HUDEP-2 (cell line): ENCODE measurements at regions not wholly inside any gene's neighbourhood (a gene's known extent, or its start where the extent isn't known, plus 50 kb on each side); places are given as distances from the start of the nearest gene placed in this dataset.
"Not testable (repeated sequence)": the region's sequence is repeated elsewhere in the genome, so short reads cannot be mapped to it uniquely, and the experiment has no call there.

Source experiments
- DNase-seq, 76 experiments: peaks; one replicate each; lab custom pipeline; 2025; ENCODE audit not compliant: unreplicated experiment in 76 of 76; lab: John Stamatoyannopoulos, UW

DNA sequence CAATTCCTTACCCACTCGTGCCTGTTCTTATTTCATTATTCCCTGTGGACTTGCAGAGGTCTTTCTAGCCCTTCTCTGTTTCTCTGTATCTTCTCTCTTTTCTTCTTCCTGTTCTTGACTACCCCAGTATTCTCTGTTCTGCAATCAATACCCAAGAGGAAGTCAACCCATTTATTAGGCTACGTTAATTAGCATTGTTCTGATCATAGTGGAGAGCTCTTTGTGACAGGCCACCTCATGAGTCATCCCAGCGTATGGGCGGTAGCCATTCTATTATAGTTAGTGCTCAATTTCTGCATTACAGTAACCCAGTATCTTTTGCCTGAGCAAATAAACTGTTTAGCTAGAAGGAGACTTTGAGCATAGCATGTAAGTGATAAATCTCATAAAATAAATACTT, 259.5 kb upstream of the GRM7 start:
- no peak for DNase-seq

DNA sequence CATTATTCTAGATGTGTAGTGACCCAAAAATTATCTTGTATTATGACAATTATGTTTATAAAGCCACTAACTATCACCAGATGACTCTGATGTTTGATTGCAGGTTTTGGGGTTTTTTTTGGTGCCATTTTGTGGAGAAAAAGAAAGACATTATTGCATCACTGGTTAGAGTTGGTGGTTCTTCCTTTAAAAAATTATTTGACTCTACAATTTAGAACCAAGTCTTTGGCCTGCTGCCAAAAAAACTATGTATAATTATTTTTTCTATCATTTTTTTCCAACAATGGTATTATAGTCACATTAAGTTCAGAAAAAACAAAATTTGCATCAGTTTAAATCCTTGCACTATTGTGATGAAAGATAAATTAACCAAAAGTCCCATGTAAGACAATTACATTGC, 258.6 kb upstream of the GRM7 start:
- no peak for DNase-seq

DNA sequence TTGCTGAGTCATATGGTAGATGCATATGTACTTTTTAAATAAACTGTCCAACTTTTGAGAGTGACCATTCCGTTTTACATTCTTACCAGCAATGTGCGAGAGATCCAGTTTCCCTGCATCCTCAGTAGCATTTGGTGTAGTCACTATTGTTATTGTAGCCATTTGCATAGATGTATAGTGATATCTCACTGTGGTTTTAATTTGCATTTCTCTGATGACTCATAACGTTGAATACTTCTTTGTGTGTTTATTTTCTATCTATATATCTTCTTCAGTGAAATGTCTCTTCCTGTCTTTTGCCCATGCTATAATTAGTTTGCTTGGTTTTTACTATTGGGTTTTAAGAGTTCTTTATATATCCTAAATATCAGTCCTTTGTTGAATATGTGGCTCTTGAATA, 255.7 kb upstream of the GRM7 start:
- no peak for DNase-seq

DNA sequence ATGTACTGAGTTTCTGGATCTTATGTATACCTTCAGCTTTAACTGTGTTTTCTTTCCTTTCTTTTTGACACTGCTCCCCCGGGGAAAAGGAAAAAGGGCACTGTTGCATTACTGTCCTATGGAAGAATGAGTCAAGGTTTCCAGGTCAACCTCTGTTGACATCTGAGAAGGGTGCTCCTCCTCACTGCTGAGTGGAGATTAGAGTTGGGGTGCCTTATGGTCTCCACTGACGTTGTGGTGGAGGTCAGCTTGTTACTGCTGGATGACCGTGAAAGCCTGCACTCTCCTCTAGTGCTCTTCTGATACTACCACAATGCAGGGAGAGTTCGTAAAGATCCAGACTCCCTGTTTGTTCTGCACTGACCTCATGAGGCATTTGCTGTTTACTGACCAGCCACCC, 252.1 kb upstream of the GRM7 start:
- no peak for DNase-seq

DNA sequence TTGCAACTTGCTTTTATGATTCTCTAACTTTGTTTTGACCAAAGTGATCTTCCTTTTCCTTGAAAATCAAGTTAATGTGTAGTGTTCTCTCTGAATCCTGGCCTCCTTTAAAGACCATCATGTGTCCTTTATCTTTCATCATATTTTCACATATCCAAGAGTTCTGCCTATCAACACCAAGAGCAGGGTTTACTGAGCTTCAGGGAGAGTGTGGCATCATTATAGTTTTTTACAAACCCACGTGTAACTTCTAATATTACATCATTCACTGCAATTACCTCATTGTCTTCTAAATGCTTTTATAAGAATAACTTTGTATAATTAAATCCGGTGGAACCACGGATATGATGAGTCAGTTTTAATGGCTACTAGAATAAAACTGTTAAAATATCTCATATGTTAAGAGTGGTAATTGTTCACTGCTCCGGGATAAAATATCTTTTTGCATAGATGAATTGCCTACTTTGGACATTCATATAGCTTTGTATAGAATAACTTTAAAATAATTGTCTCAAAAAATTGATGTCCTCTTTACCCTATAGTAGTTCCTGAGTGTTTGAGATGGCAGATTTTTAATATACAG, 248.8 kb upstream of the GRM7 start:
- no peak for DNase-seq

DNA sequence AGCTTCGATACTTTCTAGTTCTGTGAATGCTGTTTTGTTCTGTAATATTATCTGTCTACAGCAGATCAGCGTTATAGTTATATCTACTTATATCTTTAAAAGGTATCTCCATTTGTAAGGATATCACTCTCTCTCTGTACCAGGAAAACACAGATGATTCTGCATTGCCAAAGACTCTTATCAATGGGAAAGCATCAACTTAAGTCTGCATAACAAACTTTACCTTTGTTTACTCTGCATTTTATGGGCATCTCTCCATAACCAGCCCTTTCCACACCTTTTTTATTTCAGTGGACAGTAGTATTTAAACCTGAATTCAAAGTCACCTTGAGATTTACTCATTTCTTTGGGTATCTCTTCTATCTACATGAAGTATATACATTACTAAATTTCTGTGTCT, 238.7 kb upstream of the GRM7 start:
- no peak for DNase-seq

DNA sequence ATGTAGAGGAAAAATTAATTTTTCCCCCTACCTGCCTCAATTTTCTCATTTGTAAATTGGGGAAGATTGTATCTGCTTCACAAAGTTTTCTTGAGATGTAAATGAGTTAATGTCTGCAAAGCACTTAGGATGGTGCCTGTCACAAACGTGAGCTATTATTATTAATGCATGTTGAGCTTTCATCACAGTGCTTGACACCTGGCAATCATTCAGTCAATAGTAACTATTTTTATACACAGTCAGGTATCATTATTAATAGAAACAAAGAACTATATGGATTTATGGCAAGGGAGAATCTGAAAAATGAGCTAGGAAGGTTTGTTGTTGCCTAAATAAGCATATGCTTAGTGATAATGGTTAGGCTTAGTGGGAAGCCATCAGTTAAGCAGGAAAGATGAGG, 238.2 kb upstream of the GRM7 start:
- no peak for DNase-seq

DNA sequence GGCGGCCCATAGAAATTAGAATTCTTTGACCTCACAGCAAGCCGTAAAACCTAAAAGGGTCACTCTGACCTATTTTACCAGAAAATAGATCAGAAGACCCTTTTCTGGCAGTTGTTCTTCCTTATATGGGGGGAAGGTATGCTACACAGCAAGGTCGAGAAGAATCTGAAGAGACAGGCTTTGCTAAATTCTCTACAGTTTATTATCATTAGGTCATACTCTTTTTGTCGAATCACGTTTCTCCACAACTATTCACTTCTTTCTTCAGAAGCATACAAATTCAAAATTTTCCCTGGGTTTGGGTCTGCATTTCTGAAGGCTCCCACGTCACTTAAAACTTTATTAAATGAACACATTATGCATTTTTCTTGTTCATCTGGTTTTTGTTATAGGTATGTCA, 229.5 kb upstream of the GRM7 start:
- DNase-seq, result no peak

DNA sequence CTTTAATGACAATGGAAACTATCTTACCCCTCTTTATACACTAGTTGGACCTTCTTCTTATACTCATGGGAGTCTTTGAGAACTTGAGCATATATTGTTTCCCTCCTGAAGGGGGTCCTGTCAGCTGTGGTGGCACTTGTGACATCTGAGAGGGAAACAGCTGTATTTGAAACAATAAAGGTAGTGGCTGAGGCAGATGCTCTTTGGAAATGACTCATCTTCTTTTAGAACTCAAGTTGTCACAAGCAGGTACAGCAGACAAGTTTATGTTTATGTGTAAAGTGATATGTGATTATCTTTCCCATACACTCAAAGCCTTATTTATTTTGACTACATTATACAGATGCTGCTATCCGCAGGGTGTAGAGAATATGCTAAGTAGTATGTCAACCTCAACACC, 220.0 kb upstream of the GRM7 start:
- DNase-seq, result no peak

DNA sequence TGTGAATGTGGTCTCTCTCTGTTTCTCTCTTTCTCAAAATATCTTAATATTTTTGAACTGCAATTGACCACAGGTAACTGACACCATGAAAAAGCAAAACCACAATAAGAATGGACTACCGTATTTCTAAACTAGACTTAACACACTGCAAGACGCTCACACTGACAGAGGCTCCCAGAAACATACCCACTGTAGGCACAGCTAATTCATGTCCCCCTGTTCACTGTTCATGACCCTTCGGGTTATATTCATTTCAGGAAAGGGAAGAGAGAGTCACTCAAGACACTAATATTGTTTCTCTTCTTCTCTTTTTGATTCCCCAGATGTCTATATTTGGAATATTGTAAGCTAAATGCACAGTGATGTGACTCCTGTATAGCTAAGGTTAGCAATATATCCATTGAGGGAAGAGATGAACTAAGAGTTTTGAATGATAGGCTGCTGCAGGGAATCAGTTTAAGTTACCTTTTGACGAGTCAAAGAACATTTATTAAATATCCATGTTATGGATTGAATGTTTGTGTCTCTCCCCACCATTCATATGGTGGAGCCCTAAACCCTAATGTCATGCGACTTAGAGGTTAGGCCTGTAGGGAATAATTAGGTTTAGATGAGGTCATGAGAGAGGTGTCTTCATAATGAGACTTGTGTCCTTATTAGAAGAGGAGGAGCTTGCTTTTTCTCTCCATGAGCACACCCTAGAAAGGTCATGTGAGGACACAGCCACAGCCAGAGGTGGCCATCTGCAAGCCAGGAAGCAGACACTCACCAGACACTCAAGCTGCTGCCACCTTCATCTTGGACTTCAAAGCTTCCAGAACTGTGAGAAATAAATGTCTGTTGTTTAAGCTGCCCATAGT, 216.6 kb upstream of the GRM7 start:
- no peak for DNase-seq

DNA sequence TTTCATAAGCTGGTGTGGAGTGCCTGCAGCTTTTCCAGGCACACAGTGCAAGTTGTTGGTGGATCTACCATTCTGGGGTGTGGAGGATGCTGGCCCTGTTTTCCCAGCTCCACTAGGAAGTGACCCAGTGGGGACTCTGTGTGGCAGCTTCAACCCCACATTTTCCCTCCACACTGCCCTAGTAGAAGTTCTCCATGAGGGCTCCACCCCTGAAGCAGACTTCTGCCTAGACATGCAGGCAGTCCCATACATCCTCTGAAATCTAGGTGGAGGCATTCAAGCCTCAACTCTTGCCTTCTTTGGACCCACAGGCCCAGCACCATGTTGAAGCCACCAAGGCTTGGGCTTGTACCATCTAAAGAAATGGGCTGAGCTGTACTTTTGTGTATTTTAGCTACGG, 206.2 kb upstream of the GRM7 start:
- no peak for DNase-seq

DNA sequence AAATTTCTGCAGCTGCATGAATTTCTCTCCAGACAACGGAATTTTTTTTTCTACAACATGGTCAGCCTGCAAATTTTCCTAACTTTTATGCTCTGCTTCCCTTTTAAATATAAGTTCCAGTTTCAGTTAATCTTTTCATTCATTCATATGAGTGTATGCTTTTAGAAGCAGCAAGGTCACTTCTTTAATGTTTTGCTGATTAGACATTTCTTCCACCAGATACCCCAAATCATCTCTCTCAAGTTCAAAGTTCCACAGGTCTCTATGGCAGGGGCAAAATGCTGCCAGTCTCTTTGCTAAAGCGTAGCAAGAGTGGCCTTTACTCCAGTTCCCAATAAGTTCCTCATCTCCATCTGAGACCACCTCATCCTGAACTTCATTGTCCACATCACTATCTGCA, 205.6 kb upstream of the GRM7 start:
- no peak for DNase-seq

DNA sequence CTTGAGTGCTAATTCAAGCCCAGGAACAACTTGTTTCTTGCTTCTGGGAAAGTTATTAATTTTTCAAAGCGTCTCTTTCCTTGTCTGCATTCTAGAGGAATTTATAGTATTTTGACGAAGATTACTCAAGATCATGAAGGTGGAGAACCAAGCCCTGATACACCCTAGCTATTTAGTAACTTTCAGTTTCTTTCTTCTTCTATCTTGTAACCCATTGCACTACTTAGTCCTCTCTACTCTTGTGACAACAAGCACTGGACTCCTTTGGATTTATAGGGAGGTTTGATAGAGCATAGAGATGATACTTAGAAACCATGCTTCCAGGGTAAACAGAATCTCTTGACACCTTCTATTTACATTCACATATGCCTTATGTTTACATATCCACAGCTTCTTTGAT, 203.3 kb upstream of the GRM7 start:
- no peak for DNase-seq

DNA sequence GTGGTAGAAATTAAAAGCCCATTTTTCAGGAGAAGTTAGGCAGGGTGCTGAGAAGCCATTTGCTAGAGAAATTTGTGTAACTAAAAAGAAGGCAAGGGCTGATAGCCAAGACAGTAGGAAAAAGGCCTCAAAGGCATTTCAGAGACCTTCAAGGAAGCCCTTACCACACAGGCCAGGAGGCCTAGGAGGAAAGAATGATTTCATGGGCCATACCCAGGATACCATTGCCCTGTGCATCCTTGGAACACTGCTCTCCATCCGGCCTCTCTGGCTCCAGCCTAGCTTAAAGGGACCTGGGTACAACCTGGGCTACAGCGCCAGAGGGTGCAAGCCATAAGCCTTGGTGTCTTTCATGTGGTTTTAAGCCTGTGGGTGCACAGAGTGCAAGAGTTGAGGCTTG, 193.6 kb upstream of the GRM7 start:
- DNase-seq, result no peak

DNA sequence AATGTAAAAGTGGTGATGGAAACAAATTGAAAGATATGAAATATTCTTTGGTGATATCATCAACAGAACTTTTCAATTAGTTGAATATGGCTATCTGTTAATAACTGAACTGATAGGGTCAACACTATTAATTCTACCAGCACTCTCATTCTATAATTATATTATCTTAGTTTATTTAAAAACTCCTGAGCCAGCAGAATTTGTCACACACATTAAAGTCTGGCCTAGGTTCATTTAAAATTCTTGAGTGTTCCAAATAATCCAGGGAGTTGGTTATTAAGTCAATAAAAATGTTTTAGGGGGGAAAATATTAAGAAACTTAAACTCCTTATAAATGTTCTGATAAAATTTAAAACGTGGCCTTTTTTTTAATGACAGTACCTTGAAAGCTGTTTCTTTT, 189.6 kb upstream of the GRM7 start:
- no peak for DNase-seq

DNA sequence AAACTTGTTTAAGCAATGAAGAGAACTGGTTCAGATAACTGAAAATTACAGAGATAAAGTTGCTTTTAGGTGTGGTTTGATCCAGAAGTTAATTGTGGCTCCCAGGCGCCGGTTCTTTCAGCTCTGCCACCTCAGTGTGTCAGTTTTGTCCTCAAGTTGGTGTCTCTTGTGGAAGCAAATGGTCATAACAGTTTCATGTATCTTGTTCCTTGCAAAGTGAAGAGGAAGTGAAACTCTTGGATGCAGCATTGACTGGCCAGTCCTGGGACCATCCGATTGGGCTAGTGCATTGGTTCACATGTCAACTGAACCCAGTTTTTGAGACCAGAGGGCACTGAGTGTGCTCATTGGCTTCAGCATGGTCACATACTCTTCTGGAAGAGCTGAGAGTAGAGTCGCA, 181.4 kb upstream of the GRM7 start:
- no peak for DNase-seq

DNA sequence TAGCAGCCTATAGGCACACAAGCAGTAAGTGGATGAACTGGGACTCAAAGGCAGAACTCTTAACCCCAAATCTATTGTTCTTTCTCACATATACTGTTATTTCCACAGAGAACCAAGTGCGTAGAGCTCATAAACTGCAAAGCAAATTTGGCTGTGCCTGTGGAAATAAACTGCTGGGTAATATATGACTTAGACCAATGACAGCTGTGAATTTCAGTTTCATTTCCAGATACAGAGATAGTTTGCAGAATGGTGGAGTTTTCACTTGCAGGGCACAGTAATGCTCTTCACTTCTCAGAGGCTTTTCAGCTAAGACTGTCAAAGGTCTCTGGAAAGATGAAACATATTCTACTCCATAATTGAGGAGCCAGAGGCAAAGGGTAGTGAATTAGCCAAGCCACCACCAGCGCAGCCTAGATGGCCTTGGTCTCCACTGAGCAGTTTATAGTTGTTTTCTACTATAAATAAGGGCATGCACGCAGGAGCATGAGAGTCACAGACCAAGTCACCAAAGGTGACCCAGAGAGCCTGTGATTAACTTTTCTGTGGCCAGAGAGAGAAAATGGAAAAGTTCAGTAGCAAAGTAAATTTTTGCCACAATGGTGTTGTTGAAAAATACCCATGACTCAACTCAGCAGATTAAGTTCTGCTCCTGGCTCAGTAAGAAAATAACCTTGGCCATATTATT, 180.7 kb upstream of the GRM7 start:
- no peak for DNase-seq

DNA sequence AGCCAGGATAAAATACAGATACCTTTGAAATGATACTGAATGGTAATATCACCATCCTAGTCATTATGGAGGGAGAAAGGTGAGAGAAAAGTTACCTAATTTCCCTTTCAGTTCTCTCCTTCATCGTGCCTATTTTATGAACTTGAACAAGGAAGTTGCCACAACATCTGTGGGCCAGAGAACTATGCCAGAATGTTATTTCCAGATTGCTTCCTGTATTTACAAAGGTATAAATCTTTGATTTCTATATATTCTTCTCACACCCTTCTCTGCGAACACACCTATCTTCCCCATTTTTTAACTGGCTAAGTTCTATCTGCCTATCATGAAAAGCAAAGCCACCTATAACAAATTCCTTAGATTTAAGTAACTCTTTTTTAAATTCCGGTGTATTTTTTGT, 163.6 kb upstream of the GRM7 start:
- no peak for DNase-seq

DNA sequence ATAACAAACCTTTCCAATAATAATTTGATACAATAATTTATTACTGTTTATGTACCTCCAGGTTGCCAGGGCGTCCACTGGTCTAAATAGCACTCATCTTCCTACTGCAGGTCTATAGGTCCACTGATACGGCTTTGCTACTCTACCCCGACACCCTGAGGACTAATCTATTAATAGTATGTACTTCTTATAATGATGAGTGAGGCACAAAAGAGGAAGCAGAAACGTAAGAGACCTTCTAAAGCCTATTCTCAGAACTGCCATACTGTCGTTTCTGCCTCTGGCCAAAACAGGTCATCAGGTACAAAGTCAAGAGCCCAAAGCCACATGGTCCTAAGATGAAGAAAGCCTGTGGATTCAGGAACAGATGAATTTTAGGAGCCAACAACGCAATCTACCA, 163.2 kb upstream of the GRM7 start:
- DNase-seq, result no peak

DNA sequence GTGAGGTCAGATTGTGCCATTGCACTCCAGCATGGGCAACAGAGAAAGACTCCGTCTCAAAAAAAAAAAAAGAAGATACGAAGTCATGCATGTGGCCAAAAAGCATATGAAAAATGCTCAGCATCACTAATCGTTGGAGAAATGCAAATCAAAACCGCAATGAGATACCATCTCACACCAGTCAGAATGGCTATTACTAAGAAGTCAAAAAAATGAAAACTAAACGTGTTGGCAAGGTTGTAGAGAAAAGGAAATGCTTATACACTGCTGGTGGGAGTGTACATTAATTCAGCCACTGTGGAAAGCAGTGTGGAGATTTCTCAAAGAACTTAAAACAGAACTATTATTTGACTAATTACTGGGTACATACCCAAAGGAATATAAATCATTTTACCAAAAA, 156.1 kb upstream of the GRM7 start:
- DNase-seq, result not testable (repeated sequence)

DNA sequence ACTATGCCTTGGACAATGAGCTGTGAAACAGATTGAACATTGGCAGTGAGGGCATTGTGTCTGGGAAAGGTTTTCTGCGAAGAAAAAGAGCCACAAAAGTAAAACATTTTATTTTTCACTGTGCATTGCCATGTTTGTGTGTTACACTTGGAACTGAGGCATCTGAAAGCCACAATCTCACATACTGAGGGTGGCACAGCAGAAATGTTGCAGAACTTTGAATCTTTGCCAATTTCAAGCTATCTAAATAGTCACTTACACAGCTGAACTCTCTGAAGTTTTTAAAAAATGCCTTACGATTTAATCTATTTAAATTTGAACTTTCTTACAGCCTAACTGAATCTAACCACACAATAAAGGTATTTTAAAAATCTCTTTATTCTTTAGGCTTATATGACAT, 154.1 kb upstream of the GRM7 start:
- no peak for DNase-seq

DNA sequence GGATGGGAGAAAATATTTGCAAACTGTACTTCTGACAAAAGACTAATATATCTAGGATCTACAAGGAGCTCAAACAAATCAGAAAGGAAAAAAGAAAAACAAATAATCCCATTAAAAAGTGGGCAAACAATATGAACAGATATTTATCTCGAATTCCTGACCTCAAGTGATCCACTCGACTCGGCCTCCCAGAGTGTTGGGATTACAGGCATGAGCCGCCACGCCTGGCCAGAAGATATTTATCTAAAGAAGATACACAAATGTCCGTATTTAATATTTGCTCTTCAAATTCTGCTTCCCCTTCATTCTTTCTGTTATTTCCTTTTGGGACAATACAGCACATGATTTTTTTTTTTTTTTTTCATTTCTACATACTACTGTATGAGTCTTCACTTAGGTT, 151.7 kb upstream of the GRM7 start:
- DNase-seq, result no peak
